HUES64 (cell line): ENCODE measurements at regions not wholly inside any gene's neighbourhood (a gene's known extent, or its start where the extent isn't known, plus 50 kb on each side); places are given as distances from the start of the nearest gene placed in this dataset.
"Not testable (repeated sequence)": the region's sequence is repeated elsewhere in the genome, so short reads cannot be mapped to it uniquely, and the experiment has no call there.

Source experiments
- H3K27ac ChIP-seq: 2 replicates; pipeline ENCODE4 v1.7.0; 2013; ENCODE audit warnings: low read depth, low read length, inconsistent platforms
- H3K27me3 ChIP-seq: 2 replicates; pipeline ENCODE4 v1.6.1; 2013; ENCODE audit warnings: mild to moderate bottlenecking, low read length; ENCODE audit not compliant: insufficient read depth
- H3K36me3 ChIP-seq: 2 replicates; pipeline ENCODE4 v1.6.1; 2013; ENCODE audit warnings: mild to moderate bottlenecking, low read length; ENCODE audit not compliant: insufficient read depth
- H3K4me1 ChIP-seq: 2 replicates; pipeline ENCODE4 v1.6.1; 2013; ENCODE audit warnings: mild to moderate bottlenecking, low read length, moderate library complexity; ENCODE audit not compliant: insufficient read depth
- H3K4me3 ChIP-seq: 2 replicates; pipeline ENCODE4 v1.5.1; 2013; ENCODE audit warnings: mild to moderate bottlenecking, low read length, moderate library complexity
- H3K9ac ChIP-seq: 2 replicates; pipeline ENCODE4 v1.6.1; 2013; ENCODE audit warnings: mild to moderate bottlenecking, low read depth, low read length
- H3K9me3 ChIP-seq: 2 replicates; pipeline ENCODE4 v1.6.1; 2013; ENCODE audit warnings: low read depth, low read length; ENCODE audit not compliant: insufficient read depth
- WGBS: fragments of 150-250, 120-280 bp; methylation state at CpG from one replicate; pipeline ENCODE4 v1.1.7; 2013; ENCODE audit warnings: missing lambda C conversion rate; 5-methylcytosine and 5-hydroxymethylcytosine counted together

DNA sequence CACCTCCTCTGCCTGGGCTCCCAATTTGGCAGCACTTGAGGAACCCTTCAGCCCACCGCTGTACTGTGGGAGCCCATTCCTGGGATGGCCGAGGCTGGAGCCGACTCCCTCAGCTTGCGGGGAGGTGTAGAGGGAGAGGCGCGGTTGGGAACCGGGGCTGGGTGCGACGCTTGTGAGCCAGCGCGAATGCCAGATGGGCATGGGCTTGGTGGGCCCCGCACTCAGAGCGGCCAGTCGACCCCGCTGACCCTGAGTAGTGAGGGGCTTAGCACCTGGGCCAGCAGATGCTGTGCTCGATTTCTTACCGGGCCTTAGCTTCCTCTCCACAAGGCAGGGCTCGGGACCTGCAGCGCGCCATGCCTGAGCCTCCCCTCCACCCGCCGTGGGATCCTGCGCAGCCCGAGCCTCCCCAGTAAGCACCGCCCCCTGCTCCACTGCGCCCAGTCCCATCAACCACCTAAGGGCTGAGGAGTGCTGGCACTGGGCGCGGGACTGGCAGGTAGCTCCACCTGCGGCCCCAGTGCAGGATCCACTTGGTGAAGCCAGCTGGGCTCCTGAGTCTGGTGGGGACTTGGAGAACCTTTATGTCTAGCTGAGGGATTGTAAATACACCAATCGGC, 58.3 kb upstream of the DEFB108B start:
- H3K4me1 ChIP-seq: no peaks in the 10 kb centered on the region
- WGBS: 97% methylated on average over 30 of the region's 30 CpGs
- H3K9me3 ChIP-seq: no peaks in the 10 kb centered on the region
- H3K27me3 ChIP-seq: no peaks in the 10 kb centered on the region
- no peak overlapping the region for H3K4me3 ChIP-seq
- no peaks in the 10 kb centered on the region for H3K36me3 ChIP-seq
- H3K27ac ChIP-seq: no peak overlapping the region
- no peak overlapping the region for H3K9ac ChIP-seq

- H3K36me3 ChIP-seq, H3K9me3 ChIP-seq, H3K27me3 ChIP-seq, H3K27ac ChIP-seq, H3K9ac ChIP-seq, H3K4me3 ChIP-seq, H3K4me1 ChIP-seq: not testable (repeated sequence)
- WGBS: 77% methylated on average over 6 of the region's 6 CpGs
Observed at GRCh38 chr11:71780116-71780515, 52.9 kb upstream of the DEFB108B start.

DNA sequence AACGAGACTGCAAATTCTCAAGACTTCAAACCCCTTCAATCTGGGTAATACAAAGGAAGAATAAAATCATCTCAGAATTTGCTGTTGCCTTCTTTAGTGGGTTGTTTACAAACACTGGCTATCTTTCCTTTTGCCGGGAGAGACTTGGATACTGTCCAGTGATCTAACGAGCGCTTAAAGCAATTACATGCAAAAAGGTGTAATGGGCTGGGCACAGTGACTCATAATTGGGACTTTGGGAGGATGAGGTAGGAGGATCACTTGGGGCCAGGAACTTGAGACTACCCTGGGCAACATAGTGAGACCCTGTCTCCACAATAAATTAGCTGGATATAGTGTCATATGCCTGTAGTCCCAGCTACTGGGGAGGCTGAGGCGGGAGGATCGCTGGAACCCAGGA, 52.2 kb upstream of the DEFB108B start:
- H3K36me3 ChIP-seq, H3K9ac ChIP-seq, H3K27ac ChIP-seq, H3K4me1 ChIP-seq, H3K27me3 ChIP-seq, H3K4me3 ChIP-seq, H3K9me3 ChIP-seq: not testable (repeated sequence)
- 94% methylated on average over 2 of the region's 6 CpGs for WGBS

DNA sequence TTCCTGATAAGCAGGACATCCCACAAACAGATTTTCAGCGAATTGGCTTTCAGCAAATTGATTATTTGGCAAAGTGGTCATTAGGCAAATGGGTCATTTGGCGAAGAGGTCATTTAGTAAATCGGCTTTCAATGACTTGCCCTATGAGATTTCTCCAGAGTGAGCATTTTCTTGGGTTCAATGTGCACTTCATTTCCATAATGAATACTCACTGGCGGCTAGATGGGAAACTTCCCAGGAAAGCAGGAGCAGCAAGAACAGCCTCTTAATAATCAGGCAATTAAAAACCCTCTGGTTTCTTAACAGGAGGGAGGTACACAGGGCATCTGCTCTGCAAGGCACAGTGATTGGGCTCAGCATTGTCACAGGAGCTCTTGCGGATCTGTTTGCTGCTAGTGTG, 51.5 kb upstream of the DEFB108B start:
- H3K9ac ChIP-seq, H3K4me1 ChIP-seq, H3K27ac ChIP-seq, H3K27me3 ChIP-seq, H3K4me3 ChIP-seq, H3K36me3 ChIP-seq, H3K9me3 ChIP-seq: not testable (repeated sequence)
- 88% methylated on average over 5 of the region's 5 CpGs for WGBS

DNA sequence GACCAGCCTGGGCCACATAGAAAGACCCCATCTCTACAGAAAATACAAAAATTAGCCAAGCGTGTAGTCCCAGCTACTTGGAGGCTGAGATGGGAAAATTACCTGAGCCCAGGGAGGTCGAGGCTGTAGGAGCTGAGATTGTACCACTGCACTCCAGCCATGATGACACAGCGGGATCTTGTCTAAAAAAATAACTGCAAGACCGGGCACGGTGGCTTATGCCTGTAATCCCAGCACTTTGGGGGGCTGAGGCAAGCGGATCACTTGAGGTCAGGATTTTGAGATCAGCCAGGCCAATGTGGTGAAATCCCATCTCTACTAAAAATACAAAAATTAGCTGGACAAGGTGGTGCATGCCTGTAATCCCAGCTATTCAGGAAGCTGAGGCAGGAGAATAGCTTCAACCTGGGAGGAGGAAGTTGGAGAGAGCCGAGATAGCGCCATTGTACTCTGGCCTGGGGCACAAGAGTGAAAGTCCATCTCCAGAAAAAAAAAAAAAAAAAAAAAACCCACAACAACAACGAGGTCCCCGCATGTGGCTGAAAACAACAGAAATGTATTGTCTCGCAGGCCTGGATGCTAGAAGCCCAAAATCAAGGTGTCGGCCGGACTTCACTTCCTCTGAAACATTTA, 50.7 kb upstream of the DEFB108B start:
- not testable (repeated sequence) for H3K27ac ChIP-seq, H3K27me3 ChIP-seq, H3K9ac ChIP-seq, H3K9me3 ChIP-seq, H3K4me3 ChIP-seq, H3K36me3 ChIP-seq, H3K4me1 ChIP-seq
- WGBS: 93% methylated on average over 12 of the region's 13 CpGs

GRCh38 chr11:71783191-71783590, 49.8 kb upstream of the DEFB108B start:
- not testable (repeated sequence) for H3K36me3 ChIP-seq, H3K4me3 ChIP-seq, H3K27ac ChIP-seq, H3K4me1 ChIP-seq, H3K9me3 ChIP-seq, H3K9ac ChIP-seq, H3K27me3 ChIP-seq
- WGBS: 82% methylated on average over 4 of the region's 4 CpGs
